HG03135 (cell line): ENCODE measurements at regions not wholly inside any gene's neighbourhood (a gene's known extent, or its start where the extent isn't known, plus 50 kb on each side); places are given as distances from the start of the nearest gene placed in this dataset.
"Not testable (repeated sequence)": the region's sequence is repeated elsewhere in the genome, so short reads cannot be mapped to it uniquely, and the experiment has no call there.

Source experiments
- ATAC-seq: cut with Tn5 transposase; IDR thresholded peaks from one replicate; pipeline ENCODE4 v1.9.1; 2021; ENCODE audit warnings: mild to moderate bottlenecking, moderate library complexity; ENCODE audit not compliant: unreplicated experiment

DNA sequence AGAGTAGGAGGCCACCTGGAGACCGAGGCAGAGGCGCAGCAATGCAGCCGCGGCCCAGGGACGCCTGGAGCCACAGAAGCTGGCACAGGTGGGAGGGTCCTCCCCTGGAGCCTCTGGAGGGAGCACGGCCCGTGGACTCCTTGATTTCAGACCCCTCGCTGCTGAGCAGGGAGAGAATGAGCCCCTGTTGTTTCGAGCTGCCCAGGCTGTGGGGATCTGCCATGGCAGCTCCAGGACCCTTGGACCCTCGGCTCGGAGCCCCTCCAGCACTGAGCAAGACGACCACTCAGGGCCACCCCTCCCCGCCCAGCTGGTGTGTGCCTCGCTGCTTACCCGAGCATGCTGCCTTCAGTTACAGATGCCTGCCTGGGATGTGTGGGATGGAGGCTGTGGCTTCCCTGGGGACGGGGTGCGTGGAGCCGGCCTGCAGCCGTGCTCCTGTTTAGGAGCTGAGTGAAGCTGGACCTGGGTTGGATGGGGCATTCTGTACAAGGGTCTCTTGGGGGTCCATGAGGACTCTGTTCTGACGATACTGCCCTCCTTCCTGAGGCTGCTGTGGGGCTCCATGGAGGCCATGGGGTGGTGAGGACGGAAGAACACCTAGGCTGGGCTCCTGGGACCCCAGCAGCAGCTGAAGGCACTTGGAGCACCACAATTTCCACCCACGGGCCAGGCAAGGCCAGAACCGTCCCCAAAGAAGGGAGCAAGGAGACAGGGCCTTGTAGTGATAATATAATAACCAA is 115.1 kb upstream of the LPCAT1 start:
- no peak for ATAC-seq

DNA sequence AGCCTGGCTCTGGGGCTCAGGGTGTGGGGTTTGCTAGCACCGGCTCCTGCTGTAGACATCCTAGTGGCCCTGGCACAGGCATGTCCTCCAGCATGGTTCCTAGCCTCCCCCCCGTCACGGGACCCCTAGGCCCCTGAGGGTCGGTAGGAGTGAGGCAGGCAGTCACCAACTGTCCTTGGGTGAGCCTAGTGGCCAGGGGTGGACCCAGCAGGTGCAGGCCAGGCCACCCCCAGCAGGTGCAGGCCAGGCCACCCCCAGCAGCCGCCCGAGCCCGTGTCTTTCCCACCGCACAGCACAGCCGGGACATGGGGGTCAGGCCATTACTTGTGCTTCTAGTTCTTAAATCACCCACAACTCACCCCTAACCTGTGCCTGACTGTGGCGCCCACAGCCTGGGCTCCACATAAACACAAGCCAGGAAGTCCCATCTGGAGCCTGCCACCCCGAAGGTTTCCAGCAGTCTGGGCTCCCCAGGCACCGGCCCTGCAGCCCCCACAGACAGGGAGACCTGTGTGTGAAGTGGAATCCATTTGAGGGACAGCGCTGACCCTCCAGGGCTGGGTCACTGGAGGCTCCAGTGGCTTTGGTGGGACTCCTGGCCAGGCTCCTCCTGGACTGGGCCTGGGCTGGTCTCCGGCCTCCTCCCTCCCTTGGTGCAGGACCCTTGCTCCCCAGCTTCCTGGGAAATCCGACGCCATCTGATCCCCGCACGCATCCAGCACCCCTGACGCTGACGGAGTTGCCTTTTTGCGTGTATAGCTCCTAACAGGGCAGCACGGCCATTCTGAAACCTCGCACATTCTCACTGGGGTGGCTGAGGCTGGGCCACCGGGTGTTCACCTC is 114.1 kb upstream of the LPCAT1 start:
- no peak for ATAC-seq

- ATAC-seq = no peak
Measured at GRCh38 chr5:1636981-1637638, 113.3 kb upstream of the LPCAT1 start.

DNA sequence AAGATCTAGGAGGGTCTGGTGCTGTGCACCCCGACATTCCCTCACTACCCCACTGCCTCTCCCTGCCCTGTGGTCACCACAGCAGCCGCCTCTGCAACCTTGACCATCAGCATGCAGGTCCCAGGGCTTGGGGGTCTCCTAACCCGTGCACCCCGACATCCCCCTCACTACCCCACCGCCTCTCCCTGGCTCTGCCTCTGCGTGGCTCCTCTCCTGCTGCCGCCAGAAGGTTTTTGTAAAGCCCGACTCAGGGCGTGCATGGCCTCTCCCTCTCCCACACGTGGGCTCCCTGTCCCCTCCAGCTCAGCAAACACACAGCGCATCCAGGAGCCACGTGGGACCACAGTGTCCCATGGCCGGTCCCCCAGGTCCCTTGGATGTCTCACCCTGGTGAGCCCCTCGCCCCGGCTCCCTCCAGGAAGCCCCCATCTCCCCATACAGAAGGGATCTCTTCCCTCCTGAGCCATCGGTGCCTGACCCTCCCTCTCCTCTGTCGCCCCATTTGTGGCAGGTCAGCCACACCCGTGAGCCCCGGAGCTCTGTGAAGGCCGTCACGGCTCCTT is 112.5 kb upstream of the LPCAT1 start:
- not testable (repeated sequence) for ATAC-seq

DNA sequence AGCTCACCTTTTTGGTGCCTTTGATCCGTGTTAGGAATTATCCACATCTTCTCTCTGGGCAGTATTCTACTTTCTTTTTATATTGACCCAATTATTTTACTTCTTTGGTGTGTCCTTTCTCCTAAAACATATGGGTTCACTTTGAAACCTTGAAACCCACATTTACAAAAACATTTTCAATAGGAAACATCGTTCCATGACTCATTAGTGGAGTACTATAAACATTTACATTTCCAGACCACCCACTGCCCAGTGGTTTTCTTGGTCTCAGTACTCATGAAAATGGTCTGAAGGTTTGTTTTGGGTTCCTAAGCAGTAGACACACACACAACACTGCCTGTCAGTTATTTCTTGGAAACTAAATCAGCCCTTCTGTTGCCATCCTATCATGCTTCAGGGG is 111.7 kb upstream of the LPCAT1 start:
- not testable (repeated sequence) for ATAC-seq

- ATAC-seq = no peak
Measured at GRCh38 chr5:1634337-1634661, 110.5 kb upstream of the LPCAT1 start.

DNA sequence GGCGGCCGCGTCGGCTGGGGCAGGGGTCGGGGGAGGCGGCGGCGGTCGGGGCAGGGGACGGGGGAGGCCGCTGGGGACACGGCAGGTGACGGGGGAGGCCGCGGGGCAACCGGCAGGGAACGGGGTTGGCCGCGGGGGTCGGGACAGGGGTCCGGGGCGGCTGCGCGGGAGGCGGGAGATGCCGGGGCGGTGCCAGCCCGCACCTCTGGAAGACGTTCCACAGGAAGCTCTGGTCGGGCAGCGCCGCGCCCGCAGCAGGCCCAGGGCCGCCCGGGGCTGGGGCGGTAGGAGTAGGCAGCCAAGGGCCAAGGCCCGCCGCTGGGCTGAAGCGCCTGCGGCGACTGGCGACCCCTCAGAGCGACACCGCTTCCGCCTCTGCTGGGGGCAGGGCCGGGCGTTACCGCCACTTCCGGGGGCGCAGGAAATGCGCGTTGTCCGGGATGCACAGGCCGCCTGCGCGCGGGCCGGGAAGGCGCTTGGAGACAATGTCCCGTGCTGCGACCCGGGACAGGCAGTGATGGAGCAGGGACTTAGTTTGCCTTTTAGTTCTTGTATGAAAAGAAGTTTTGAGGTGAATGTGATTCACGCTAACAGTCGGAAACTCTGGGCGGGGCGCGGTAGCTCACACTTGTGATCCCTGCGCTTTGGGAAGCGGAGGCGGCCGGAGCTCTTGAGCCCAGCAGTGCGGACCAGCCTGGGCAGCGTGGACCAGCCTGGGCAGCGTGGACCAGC is 110.0 kb upstream of the LPCAT1 start:
- peak; percentile 95 for ATAC-seq

GRCh38 chr5:1631004-1631403 is 107.2 kb upstream of the LPCAT1 start:
- ATAC-seq = not testable (repeated sequence)

- not testable (repeated sequence) for ATAC-seq
Measured at GRCh38 chr5:1626397-1626796, 102.6 kb upstream of the LPCAT1 start.

- ATAC-seq = not testable (repeated sequence)
Measured at GRCh38 chr5:1619531-1619930, 95.8 kb upstream of the LPCAT1 start.

GRCh38 chr5:1618296-1618865 is 94.6 kb upstream of the LPCAT1 start:
- not testable (repeated sequence) for ATAC-seq

DNA sequence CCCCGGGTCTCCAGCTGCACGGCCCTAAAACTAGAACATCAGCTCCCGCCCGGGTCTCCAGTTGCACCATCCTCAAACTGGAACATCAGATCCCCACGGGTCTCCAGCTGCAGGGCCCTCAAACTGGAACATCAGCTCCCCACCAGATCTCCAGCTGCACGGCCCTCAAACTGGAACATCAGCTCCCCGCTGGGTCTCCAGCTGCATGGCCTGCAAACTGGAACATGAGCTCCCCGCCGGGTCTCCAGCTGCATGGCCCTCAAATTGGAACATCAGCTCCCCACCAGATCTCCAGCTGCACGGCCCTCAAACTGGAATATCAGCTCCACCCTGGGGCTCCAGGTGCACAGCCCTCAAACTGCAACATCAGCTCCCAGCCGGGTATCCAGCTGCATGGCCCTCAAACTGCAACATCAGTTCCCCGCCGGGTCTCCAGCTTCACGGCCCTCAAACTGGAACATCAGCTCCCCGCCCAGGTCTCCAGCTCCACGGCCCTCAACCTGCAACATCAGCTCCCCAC is 93.5 kb upstream of the LPCAT1 start:
- not testable (repeated sequence) for ATAC-seq

- not testable (repeated sequence) for ATAC-seq
Measured at GRCh38 chr5:1613515-1613914, 89.8 kb upstream of the LPCAT1 start.

- ATAC-seq = not testable (repeated sequence)
Measured at GRCh38 chr5:1610526-1610925, 86.8 kb upstream of the LPCAT1 start.

GRCh38 chr5:1609111-1609510 is 85.4 kb upstream of the LPCAT1 start:
- not testable (repeated sequence) for ATAC-seq

GRCh38 chr5:1608336-1608735 is 84.6 kb upstream of the LPCAT1 start:
- not testable (repeated sequence) for ATAC-seq

- ATAC-seq = not testable (repeated sequence)
Measured at GRCh38 chr5:1606951-1607350, 83.2 kb upstream of the LPCAT1 start.

GRCh38 chr5:1603916-1604315 is 80.2 kb upstream of the LPCAT1 start:
- ATAC-seq = not testable (repeated sequence)

DNA sequence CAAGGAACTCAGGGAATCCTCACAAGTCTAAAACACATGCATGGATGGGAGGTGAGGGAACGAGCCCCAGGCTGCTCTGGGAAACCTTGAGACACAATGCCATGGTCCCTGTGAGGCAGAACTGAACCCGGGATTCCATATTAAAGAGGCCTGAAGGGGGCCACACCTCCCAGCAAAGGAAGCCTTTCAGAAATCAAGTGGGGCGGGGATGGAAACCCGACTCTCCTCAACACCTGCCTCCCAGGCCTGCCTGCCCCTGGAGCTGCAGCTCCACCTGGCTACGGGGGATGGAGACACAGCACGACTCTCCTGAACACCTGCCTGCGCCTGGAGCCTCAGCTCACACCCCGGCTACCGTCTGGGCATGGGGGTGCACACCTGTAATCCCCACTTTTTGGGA is 77.8 kb upstream of the LPCAT1 start:
- not testable (repeated sequence) for ATAC-seq
